ENCODE measurements at regions not wholly inside any gene's neighbourhood (a gene's known extent, or its start where the extent isn't known, plus 50 kb on each side); places are given as distances from the start of the nearest gene placed in this dataset.

GRCh38 chr13:63516124-63516523 lies 2100.5 kb upstream of the PCDH20 start:
- Mint-ChIP-seq H3K27me3 (ENCODE audit: low read depth) (no peaks in the 10 kb centered on the region), H3K36me3 (ENCODE audit: insufficient read depth in 1 of 3, low read depth in 3 of 3) (no peaks in the 10 kb centered on the region), H3K27ac (no peak overlapping the region), H3K9me3 (no peaks in the 10 kb centered on the region; a peak in 1 of 5 replicates), H3K4me3 (no peak overlapping the region), H3K4me1 (no peaks in the 10 kb centered on the region)
- no peak overlapping the region for H3K4ac ChIP-seq (ENCODE audit: low read depth, low read length)
- no peak overlapping the region for H3K9ac ChIP-seq (ENCODE audit: extremely low read depth, insufficient read length, low read length)
- no CpG with 5 or more reads among the region's 1 CpG for WGBS (ENCODE audit: extremely low coverage, insufficient read length, low lambda C conversion rate)
- DNase-seq = no peak
- no peaks in the 10 kb centered on the region for H3K9me3 ChIP-seq (ENCODE audit: control insufficient read depth, low read depth, low read length)
- H3K23ac ChIP-seq (ENCODE audit: insufficient read length, low read depth, low read length) = no peak overlapping the region
- H4K8ac ChIP-seq (replicated peaks; ENCODE audit: insufficient read length, low read depth, low read length) = no peak overlapping the region
- no peak overlapping the region for H4K91ac ChIP-seq (ENCODE audit: insufficient read length, low read depth, low read length)
- H3K79me1 ChIP-seq (ENCODE audit: insufficient read depth, low read depth, low read length, poor library complexity, severe bottlenecking) = no peaks in the 10 kb centered on the region
- no peak overlapping the region for H2BK120ac ChIP-seq (ENCODE audit: low read depth, low read length, poor library complexity, severe bottlenecking)
- no peak overlapping the region for H2AFZ ChIP-seq (ENCODE audit: low read length)
- no peak overlapping the region for H3K27ac ChIP-seq (ENCODE audit: insufficient read length, low read depth, low read length)
- H2BK20ac ChIP-seq (ENCODE audit: low read depth, low read length, poor library complexity, severe bottlenecking) = no peak overlapping the region
- H3K4me1 ChIP-seq (ENCODE audit: insufficient read depth, low read length) = no peaks in the 10 kb centered on the region
- H3K14ac ChIP-seq (ENCODE audit: insufficient read depth, low read length) = no peak overlapping the region
- H2BK5ac ChIP-seq (ENCODE audit: insufficient read length, low read length) = no peak overlapping the region
- no peak overlapping the region for H4K5ac ChIP-seq (ENCODE audit: insufficient read length, low read depth, low read length)
- no peak overlapping the region for H3T11ph ChIP-seq (ENCODE audit: low read length)
- no peak overlapping the region for H3K18ac ChIP-seq (ENCODE audit: insufficient read length, low read depth, low read length)
- H3K79me2 ChIP-seq (ENCODE audit: insufficient read depth, low read length) = no peaks in the 10 kb centered on the region
- no peaks in the 10 kb centered on the region for H3K23me2 ChIP-seq (ENCODE audit: insufficient read length, low read depth, low read length, poor library complexity, severe bottlenecking)
- no peak overlapping the region for H2BK12ac ChIP-seq (ENCODE audit: insufficient read length, low read depth, low read length)
- TF ChIP-seq CTCF (conservative IDR thresholded peaks at IDR 0.05) = no peak
- H2AK5ac ChIP-seq (ENCODE audit: insufficient read length, low read length) = no peak overlapping the region
- H3K56ac ChIP-seq (ENCODE audit: insufficient read length, low read depth, low read length) = no peak overlapping the region
- no peaks in the 10 kb centered on the region for H4K20me1 ChIP-seq (ENCODE audit: control insufficient read depth, insufficient read depth, insufficient read length)
- no peak overlapping the region for H3K4me2 ChIP-seq (ENCODE audit: insufficient read depth, insufficient read length, low read length)
- H3K27me3 ChIP-seq (ENCODE audit: insufficient read depth, low read length) = no peaks in the 10 kb centered on the region
- H2BK15ac ChIP-seq (ENCODE audit: low read depth, low read length) = no peak overlapping the region
